Breast epithelium (tissue), 4 donors: ENCODE measurements at regions not wholly inside any gene's neighbourhood (a gene's known extent, or its start where the extent isn't known, plus 50 kb on each side); places are given as distances from the start of the nearest gene placed in this dataset.
"Not testable (repeated sequence)": the region's sequence is repeated elsewhere in the genome, so short reads cannot be mapped to it uniquely, and the experiment has no call there.

Experiments
- DNase-seq, 2 donors: peaks; one replicate each; pipeline ENCODE4 v3.0.0-alpha.2; 2019; ENCODE audit warnings: low spot score in 2 of 2
- H3K27ac ChIP-seq, 2 donors: fragments of 200-600 bp; sonication (generic) in 1 of 2; one replicate each; pipeline ENCODE4 v1.5.1; 2016 to 2019; ENCODE audit warnings: mild to moderate bottlenecking in 1 of 2
- H3K27me3 ChIP-seq, 2 donors: fragments of 200-600 bp; sonication (generic) in 1 of 2; one replicate each; pipeline versions ENCODE4 v1.5.1 to v1.6.0; 2017 to 2019; ENCODE audit warnings: control low read depth in 1 of 2, mild to moderate bottlenecking in 1 of 2
- H3K36me3 ChIP-seq: fragments of 200-600 bp; one replicate; pipeline ENCODE4 v1.5.1; 2019
- H3K4me1 ChIP-seq, 2 donors: fragments of 200-600 bp; sonication (generic); one replicate each; pipeline ENCODE4 v1.5.1; 2016 to 2019; ENCODE audit warnings: control low read depth in 1 of 2
- H3K4me3 ChIP-seq, 3 donors: fragments of 200-600 bp; sonication (generic); 1 replicate in 2 of 3; 2 replicates in 1 of 3; pipeline ENCODE4 v1.5.1; 2016 to 2019; ENCODE audit warnings: mild to moderate bottlenecking in 3 of 3, moderate library complexity in 2 of 3
- H3K9me3 ChIP-seq, 2 donors: fragments of 200-600 bp; sonication (generic) in 1 of 2; one replicate each; pipeline ENCODE4 v1.5.1; 2016 to 2019; ENCODE audit warnings: control low read depth in 1 of 2
- CTCF ChIP-seq, 3 donors: fragments of 450-650 bp; IDR thresholded peaks; one replicate each; pipeline ENCODE4 v1.5.1; 2016 to 2017; ENCODE audit warnings: antibody characterized with exemption in 3 of 3, mild to moderate bottlenecking in 3 of 3, moderate library complexity in 3 of 3
- POLR2A ChIP-seq: fragments of 450-650 bp; IDR thresholded peaks from one replicate; pipeline ENCODE4 v1.6.1; 2016; ENCODE audit warnings: antibody characterized with exemption, mild to moderate bottlenecking, moderate library complexity
- POLR2AphosphoS5 ChIP-seq, 3 donors: sonication (generic); formaldehyde crosslinking; IDR thresholded peaks; one replicate each; pipeline ENCODE4 v1.6.1; 2017; ENCODE audit warnings: antibody characterized with exemption in 3 of 3
- intact Hi-C: fragments of 100-400 bp; cut with DNase I; formaldehyde crosslinking; loops from one replicate; pipeline ENCODE4 v1.15.1; 2023; ENCODE audit warnings: low total_unique reads

DNA sequence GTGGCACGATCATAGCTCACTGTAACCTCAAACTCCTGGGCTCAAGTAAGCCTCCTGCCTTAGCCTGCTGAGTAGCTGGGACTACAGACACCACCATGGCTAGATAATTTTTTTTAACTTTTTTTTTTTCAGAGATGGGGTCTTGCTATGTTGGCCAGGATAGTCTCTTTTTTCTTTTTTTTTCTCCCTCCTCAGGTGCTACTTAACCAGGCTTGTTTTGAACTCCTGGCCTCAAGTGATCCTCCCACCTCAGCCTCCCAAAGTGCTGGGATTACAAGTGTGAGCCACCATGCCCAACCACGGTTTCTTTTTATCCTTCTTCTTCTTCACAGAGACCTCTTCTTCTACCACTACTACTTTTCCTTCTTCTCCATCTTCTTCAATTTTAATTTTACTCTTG lies 53.8 kb upstream of the MAP4 start:
- Histone ChIP-seq H3K4me1 (no peaks in the 10 kb centered on the region), H3K27ac (no peak overlapping the region), H3K4me3 (no peak overlapping the region), H3K27me3 (no peaks in the 10 kb centered on the region), H3K9me3 (no peaks in the 10 kb centered on the region), H3K36me3 (no peaks in the 10 kb centered on the region)
- TF ChIP-seq POLR2AphosphoS5 (IDR thresholded peaks at IDR 0.05) (no peak), CTCF (IDR thresholded peaks at IDR 0.05) (no peak), POLR2A (no peak)
- intact Hi-C loops: no loop called here
- DNase-seq: no peak

DNA sequence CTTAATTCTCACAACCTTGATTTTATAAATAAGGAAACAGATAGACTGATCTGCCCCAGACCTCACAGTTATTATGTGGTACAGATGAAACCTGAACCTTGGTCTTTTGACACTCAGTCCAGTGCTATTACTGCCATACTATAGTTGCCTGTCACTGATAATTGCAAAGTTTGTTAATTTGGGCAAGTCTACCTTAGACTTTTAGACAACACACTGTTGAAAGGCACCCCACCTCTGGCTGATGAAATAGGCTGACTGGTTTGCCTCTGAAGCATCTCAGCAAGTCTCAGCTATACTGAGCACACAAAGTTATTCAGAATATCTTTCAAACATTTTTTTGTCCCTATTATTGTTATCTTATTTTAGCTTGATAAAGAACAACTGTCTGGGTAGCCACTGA lies 53.1 kb upstream of the MAP4 start:
- no peaks in the 10 kb centered on the region for H3K27me3 ChIP-seq
- no peaks in the 10 kb centered on the region for H3K9me3 ChIP-seq
- H3K4me3 ChIP-seq: no peak overlapping the region
- H3K36me3 ChIP-seq: no peaks in the 10 kb centered on the region
- intact Hi-C loops: no loop called here
- no peak for TF ChIP-seq POLR2AphosphoS5 (IDR thresholded peaks at IDR 0.05)
- no peak for TF ChIP-seq POLR2A
- DNase-seq: no peak
- no peak overlapping the region for H3K27ac ChIP-seq
- no peaks in the 10 kb centered on the region for H3K4me1 ChIP-seq

GRCh38 chr3:48068886-48069285 lies 52.7 kb upstream of the MAP4 start:
- no peaks in the 10 kb centered on the region for H3K9me3 ChIP-seq
- intact Hi-C loops: no loop called here
- H3K27me3 ChIP-seq: no peaks in the 10 kb centered on the region
- no peak overlapping the region for H3K4me3 ChIP-seq
- TF ChIP-seq POLR2A: no peak
- TF ChIP-seq CTCF (IDR thresholded peaks at IDR 0.05): no peak
- TF ChIP-seq POLR2AphosphoS5 (IDR thresholded peaks at IDR 0.05): no peak
- no peak overlapping the region for H3K27ac ChIP-seq
- no peak for DNase-seq
- H3K36me3 ChIP-seq: no peaks in the 10 kb centered on the region
- H3K4me1 ChIP-seq: no peaks in the 10 kb centered on the region

GRCh38 chr3:48068320-48068719 lies 52.1 kb upstream of the MAP4 start:
- H3K4me1 ChIP-seq, DNase-seq: not testable (repeated sequence)

GRCh38 chr3:48067271-48067670 lies 51.1 kb upstream of the MAP4 start:
- Histone ChIP-seq H3K27ac (no peak overlapping the region), H3K9me3 (no peaks in the 10 kb centered on the region), H3K36me3 (no peaks in the 10 kb centered on the region), H3K4me1 (no peaks in the 10 kb centered on the region), H3K4me3 (no peak overlapping the region), H3K27me3 (no peaks in the 10 kb centered on the region)
- DNase-seq: no peak
- intact Hi-C loops: no loop called here
- no peak for TF ChIP-seq POLR2AphosphoS5 (IDR thresholded peaks at IDR 0.05)
- no peak for TF ChIP-seq CTCF (IDR thresholded peaks at IDR 0.05)
- TF ChIP-seq POLR2A: no peak

More at GRCh38 chr3:48068320-48068719, 52.1 kb upstream of the MAP4 start:
- intact Hi-C loops, H3K27ac ChIP-seq, H3K9me3 ChIP-seq, H3K4me3 ChIP-seq, H3K27me3 ChIP-seq, H3K36me3 ChIP-seq: not testable (repeated sequence)
